GM18867 (cell line): ENCODE measurements at regions not wholly inside any gene's neighbourhood (a gene's known extent, or its start where the extent isn't known, plus 50 kb on each side); places are given as distances from the start of the nearest gene placed in this dataset.
"Not testable (repeated sequence)": the region's sequence is repeated elsewhere in the genome, so short reads cannot be mapped to it uniquely, and the experiment has no call there.

Source experiments
- ATAC-seq: cut with Tn5 transposase; IDR thresholded peaks from one replicate; pipeline ENCODE4 v1.9.1; 2021; ENCODE audit warnings: mild to moderate bottlenecking, moderate library complexity; ENCODE audit not compliant: unreplicated experiment

GRCh38 chr6:4421837-4422236, 286.5 kb upstream of the ECI2 start:
- ATAC-seq, result no peak

- no peak for ATAC-seq
Observed at GRCh38 chr6:4420160-4420865, 284.9 kb upstream of the ECI2 start.

- ATAC-seq, result no peak
Observed at GRCh38 chr6:4415549-4415948, 280.2 kb upstream of the ECI2 start.

GRCh38 chr6:4414078-4414477, 278.7 kb upstream of the ECI2 start:
- not testable (repeated sequence) for ATAC-seq

- no peak for ATAC-seq
Observed at GRCh38 chr6:4413073-4413472, 277.7 kb upstream of the ECI2 start.

GRCh38 chr6:4412488-4412887, 277.1 kb upstream of the ECI2 start:
- no peak for ATAC-seq

- ATAC-seq, result no peak
Observed at GRCh38 chr6:4412077-4412476, 276.7 kb upstream of the ECI2 start.

- peak; percentile 97 for ATAC-seq
Observed at GRCh38 chr6:4407710-4408109, 272.3 kb upstream of the ECI2 start.

- ATAC-seq, result no peak
Observed at GRCh38 chr6:4405621-4406212, 270.3 kb upstream of the ECI2 start.

GRCh38 chr6:4404415-4404814, 269.0 kb upstream of the ECI2 start:
- ATAC-seq, result no peak

- no peak for ATAC-seq
Observed at GRCh38 chr6:4403828-4404227, 268.5 kb upstream of the ECI2 start.

GRCh38 chr6:4403023-4403752, 267.8 kb upstream of the ECI2 start:
- ATAC-seq, result no peak

- no peak for ATAC-seq
Observed at GRCh38 chr6:4402477-4402976, 267.2 kb upstream of the ECI2 start.

- no peak for ATAC-seq
Observed at GRCh38 chr6:4401408-4402368, 266.3 kb upstream of the ECI2 start.

GRCh38 chr6:4399656-4400055, 264.3 kb upstream of the ECI2 start:
- ATAC-seq, result no peak

GRCh38 chr6:4398791-4399190, 263.4 kb upstream of the ECI2 start:
- no peak for ATAC-seq

GRCh38 chr6:4397307-4397706, 261.9 kb upstream of the ECI2 start:
- no peak for ATAC-seq

GRCh38 chr6:4396044-4396443, 260.7 kb upstream of the ECI2 start:
- no peak for ATAC-seq

GRCh38 chr6:4395386-4395785, 260.0 kb upstream of the ECI2 start:
- no peak for ATAC-seq

GRCh38 chr6:4394786-4395185, 259.4 kb upstream of the ECI2 start:
- no peak for ATAC-seq

- ATAC-seq, result no peak
Observed at GRCh38 chr6:4388675-4389074, 253.3 kb upstream of the ECI2 start.
